K562 (cell line): ENCODE measurements at regions not wholly inside any gene's neighbourhood (a gene's known extent, or its start where the extent isn't known, plus 50 kb on each side); places are given as distances from the start of the nearest gene placed in this dataset.

ENCODE experiments used
- ATAC-seq: fragments of 200-7000 bp; cut with Tn5 transposase; 3 replicates; pipeline ENCODE4 v1.9.1; 2020; ENCODE audit warnings: moderate library complexity
- BruUV-seq: library from RNA; stranded (reverse); fragments of 400-500 nt; replicated peaks from 2 replicates; lab custom pipeline; 2021; lab: Mats Ljungman, UMichigan
- CTCF ChIA-PET: fragments of 300-600 bp; formaldehyde crosslinking; extraction: SDS; loops from one replicate; lab custom pipeline; 2021; ENCODE audit warnings: low intra/inter-chr PET ratio; lab: Yijun Ruan, JAX
- POLR2A ChIA-PET: fragments of 300-600, 350-650 bp; sonication (Branson Sonifier 250); formaldehyde crosslinking; extraction: SDS; loops from one replicate; lab custom pipeline; 2021; ENCODE audit warnings: antibody characterized with exemption, inconsistent platforms; lab: Yijun Ruan, JAX
- DNase-seq, 4 experiments: peaks; one replicate each; pipeline versions ENCODE4 v3.0.0 to v3.0.0-alpha.2; 2011 to 2018; ENCODE audit warnings: low spot score in 3 of 4, mixed read lengths in 3 of 4; ENCODE audit errors: extremely low read depth in 1 of 4
- FAIRE-seq: peaks from 2 replicates; lab custom pipeline; 2011; peaks lifted over from hg19 to GRCh38; lab: Jason Lieb, UNC
- H2AFZ ChIP-seq: 2 replicates; pipeline ENCODE4 v1.6.0; 2011; ENCODE audit warnings: low read depth, low read length, control low read depth, inconsistent platforms
- H3K27ac ChIP-seq: fragments of 200-600 bp; 3 replicates; pipeline ENCODE4 v1.8.0; 2011; ENCODE audit warnings: low read depth, mild to moderate bottlenecking, control low read depth, inconsistent platforms, low read length, moderate library complexity, mixed read lengths; ENCODE audit errors: extremely low read depth
- H3K27me3 ChIP-seq, 2 experiments: fragments of 300-600 bp in 1 of 2; 2 replicates in 1 of 2; 3 replicates in 1 of 2; pipeline versions ENCODE4 v1.6.0 to v1.8.0; 2011; ENCODE audit warnings: inconsistent platforms in 2 of 2, low read length in 2 of 2, mild to moderate bottlenecking in 1 of 2, mixed read lengths in 1 of 2, moderate library complexity in 1 of 2; ENCODE audit not compliant: control insufficient read depth in 2 of 2, insufficient read depth in 2 of 2
- H3K36me3 ChIP-seq: fragments of 300-600 bp; 3 replicates; pipeline ENCODE4 v1.8.0; 2011; ENCODE audit warnings: mild to moderate bottlenecking, low read length, inconsistent platforms; ENCODE audit not compliant: control insufficient read depth, insufficient read depth
- H3K4me1 ChIP-seq, 2 experiments: fragments of 200-600 bp in 1 of 2; replicated peaks in 1 of 2; 2 replicates in 1 of 2; 3 replicates in 1 of 2; pipeline versions ENCODE4 v1.5.1 to v1.8.0; 2011; ENCODE audit warnings: inconsistent platforms in 2 of 2, low read length in 2 of 2, mild to moderate bottlenecking in 1 of 2, mixed read lengths in 1 of 2, moderate library complexity in 1 of 2; ENCODE audit not compliant: control insufficient read depth in 2 of 2, insufficient read depth in 2 of 2
- H3K4me2 ChIP-seq: 2 replicates; pipeline ENCODE4 v1.6.1; 2011; ENCODE audit warnings: low read length, control low read depth, inconsistent platforms, mixed read lengths; ENCODE audit not compliant: insufficient read depth
- H3K4me3 ChIP-seq: fragments of 200-600 bp; sonication (generic), shearing (Covaris generic); 2 replicates; pipeline ENCODE4 v1.5.1; 2016; ENCODE audit warnings: control low read depth, inconsistent platforms
- H3K79me2 ChIP-seq: fragments of 200-600 bp; 3 replicates; pipeline ENCODE4 v1.8.0; 2011; ENCODE audit warnings: low read length, inconsistent platforms; ENCODE audit not compliant: control insufficient read depth, insufficient read depth
- H3K9ac ChIP-seq, 2 experiments: 2 replicates each; pipeline versions ENCODE4 v1.6.0 to v1.6.1; 2011; ENCODE audit warnings: low read depth in 2 of 2, low read length in 2 of 2, control low read depth in 1 of 2, inconsistent platforms in 1 of 2, mild to moderate bottlenecking in 1 of 2, mixed read lengths in 1 of 2; ENCODE audit not compliant: insufficient read depth in 1 of 2
- H3K9me1 ChIP-seq: one replicate; pipeline ENCODE4 v1.6.0; 2011; ENCODE audit warnings: inconsistent platforms, mild to moderate bottlenecking, low read length, moderate library complexity; ENCODE audit not compliant: control insufficient read depth, insufficient read depth
- H3K9me3 ChIP-seq: replicated peaks from 2 replicates; pipeline ENCODE4 v1.5.1; 2011; ENCODE audit warnings: low read depth, low read length, inconsistent platforms; ENCODE audit not compliant: control insufficient read depth, insufficient read depth
- H4K20me1 ChIP-seq: replicated peaks from 2 replicates; pipeline ENCODE4 v1.6.1; 2011; ENCODE audit warnings: low read length, inconsistent platforms, mixed read lengths; ENCODE audit not compliant: control insufficient read depth, insufficient read depth
- GTF2B ChIP-seq: IDR thresholded peaks from 2 replicates; pipeline ENCODE4 v1.6.1; 2011; ENCODE audit not compliant: insufficient read length; ENCODE audit errors: extremely low read depth
- RAD21 ChIP-seq, 2 experiments: fragments of 250-450 bp in 1 of 2; fragments of 450-650 bp in 1 of 2; sonication (Bioruptor Pico) in 1 of 2; formaldehyde crosslinking in 1 of 2; IDR thresholded peaks in 1 of 2; conservative IDR thresholded peaks in 1 of 2; 2 replicates each; pipeline versions ENCODE4 v1.4.0 to v1.8.0; 2020 to 2022; ENCODE audit warnings: mild to moderate bottlenecking in 2 of 2, moderate library complexity in 1 of 2
- WGBS: fragments of 100-300 bp; shearing (Covaris generic); methylation state at CpG from one replicate; pipeline ENCODE4 v1.1.6; 2016; ENCODE audit warnings: low coverage, mixed read lengths; ENCODE audit not compliant: insufficient coverage; ENCODE audit errors: missing lambda C conversion rate; 5-methylcytosine and 5-hydroxymethylcytosine counted together
- in situ Hi-C: fragments of 300-500 bp; cut with MboI; formaldehyde crosslinking; loops from 4 replicates; pipeline ENCODE4 v1.15.0; 2018; ENCODE audit warnings: inconsistent platforms, mixed read lengths
- intact Hi-C: fragments of 100-400 bp; cut with micrococcal nuclease; formaldehyde crosslinking; loops from 2 replicates; pipeline ENCODE4 v1.14.2; 2022
- TF ChIP-seq, protein P1 (sequence below), 3 experiments: IDR thresholded peaks in 2 of 3; conservative IDR thresholded peaks in 1 of 3; 2 replicates each; pipeline ENCODE4 v1.5.1; 2011 to 2012; ENCODE audit warnings: low read length in 3 of 3, mild to moderate bottlenecking in 3 of 3, control low read depth in 2 of 3, improper control_type of control experiment in 1 of 3, inconsistent platforms in 1 of 3, low read depth in 1 of 3, mixed read lengths in 1 of 3, moderate library complexity in 1 of 3; ENCODE audit not compliant: insufficient read depth in 2 of 3
- TF ChIP-seq, protein P2 (sequence below): IDR thresholded peaks from 2 replicates; pipeline ENCODE4 v1.6.1; 2012; ENCODE audit warnings: low read depth, low read length, improper control_type of control experiment, borderline replicate concordance

GRCh38 chr2:150548527-150548926, 61.1 kb upstream of the RND3 start:
- H3K79me2 ChIP-seq: no peaks in the 10 kb centered on the region
- H3K4me2 ChIP-seq: no peak overlapping the region
- intact Hi-C loops (no loop called here), in situ Hi-C loops (no loop called here)
- no peak overlapping the region for H3K9ac ChIP-seq
- no peaks in the 10 kb centered on the region for H3K9me1 ChIP-seq
- TF ChIP-seq GTF2B: no peak
- TF ChIP-seq, protein P1, sequence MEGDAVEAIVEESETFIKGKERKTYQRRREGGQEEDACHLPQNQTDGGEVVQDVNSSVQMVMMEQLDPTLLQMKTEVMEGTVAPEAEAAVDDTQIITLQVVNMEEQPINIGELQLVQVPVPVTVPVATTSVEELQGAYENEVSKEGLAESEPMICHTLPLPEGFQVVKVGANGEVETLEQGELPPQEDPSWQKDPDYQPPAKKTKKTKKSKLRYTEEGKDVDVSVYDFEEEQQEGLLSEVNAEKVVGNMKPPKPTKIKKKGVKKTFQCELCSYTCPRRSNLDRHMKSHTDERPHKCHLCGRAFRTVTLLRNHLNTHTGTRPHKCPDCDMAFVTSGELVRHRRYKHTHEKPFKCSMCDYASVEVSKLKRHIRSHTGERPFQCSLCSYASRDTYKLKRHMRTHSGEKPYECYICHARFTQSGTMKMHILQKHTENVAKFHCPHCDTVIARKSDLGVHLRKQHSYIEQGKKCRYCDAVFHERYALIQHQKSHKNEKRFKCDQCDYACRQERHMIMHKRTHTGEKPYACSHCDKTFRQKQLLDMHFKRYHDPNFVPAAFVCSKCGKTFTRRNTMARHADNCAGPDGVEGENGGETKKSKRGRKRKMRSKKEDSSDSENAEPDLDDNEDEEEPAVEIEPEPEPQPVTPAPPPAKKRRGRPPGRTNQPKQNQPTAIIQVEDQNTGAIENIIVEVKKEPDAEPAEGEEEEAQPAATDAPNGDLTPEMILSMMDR (IDR thresholded peaks at IDR 0.05 in 2 of 3, conservative IDR thresholded peaks at IDR 0.05 in 1 of 3; ENCODE audit: insufficient read depth in 2 of 3, low read depth in 1 of 3, low read length in 3 of 3): peak in 1 of 3 experiments; percentile 21; a peak in 3 of 6 replicates
- 0 out of 4 replicates have a peak, but pooled peaks of 1 of the 2 experiments have one; percentile 22 for TF ChIP-seq RAD21 (CRISPR knock-in tag; conservative IDR thresholded peaks at IDR 0.05 in 1 of 2, IDR thresholded peaks at IDR 0.05 in 1 of 2)
- TF ChIP-seq, protein P2, sequence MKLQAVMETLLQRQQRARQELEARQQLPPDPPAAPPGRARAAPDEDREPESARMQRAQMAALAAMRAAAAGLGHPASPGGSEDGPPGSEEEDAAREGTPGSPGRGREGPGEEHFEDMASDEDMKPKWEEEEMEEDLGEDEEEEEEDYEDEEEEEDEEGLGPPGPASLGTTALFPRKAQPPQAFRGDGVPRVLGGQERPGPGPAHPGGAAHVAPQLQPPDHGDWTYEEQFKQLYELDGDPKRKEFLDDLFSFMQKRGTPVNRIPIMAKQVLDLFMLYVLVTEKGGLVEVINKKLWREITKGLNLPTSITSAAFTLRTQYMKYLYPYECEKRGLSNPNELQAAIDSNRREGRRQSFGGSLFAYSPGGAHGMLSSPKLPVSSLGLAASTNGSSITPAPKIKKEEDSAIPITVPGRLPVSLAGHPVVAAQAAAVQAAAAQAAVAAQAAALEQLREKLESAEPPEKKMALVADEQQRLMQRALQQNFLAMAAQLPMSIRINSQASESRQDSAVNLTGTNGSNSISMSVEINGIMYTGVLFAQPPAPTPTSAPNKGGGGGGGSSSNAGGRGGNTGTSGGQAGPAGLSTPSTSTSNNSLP: no peak
- CTCF ChIA-PET: no interaction called here
- H4K20me1 ChIP-seq: no peaks in the 10 kb centered on the region
- BruUV-seq: no TSS peak
- peak; percentile 69; the same call in 2 of the 3 replicates for ATAC-seq
- no peaks in the 10 kb centered on the region for H3K36me3 ChIP-seq
- no peaks in the 10 kb centered on the region for H3K27me3 ChIP-seq
- H3K4me1 ChIP-seq: no peaks in the 10 kb centered on the region
- no peak for FAIRE-seq
- 8% methylated on average over 2 of the region's 2 CpGs for WGBS
- H2AFZ ChIP-seq: no peak overlapping the region
- no peak overlapping the region for H3K27ac ChIP-seq
- peak in 2 of 4 experiments; percentile 10 to 11 for DNase-seq
- no peak overlapping the region for H3K4me3 ChIP-seq
- POLR2A ChIA-PET: no interaction called here
- H3K9me3 ChIP-seq: no peaks in the 10 kb centered on the region
